Panc1 (cell line): ENCODE measurements at regions not wholly inside any gene's neighbourhood (a gene's known extent, or its start where the extent isn't known, plus 50 kb on each side); places are given as distances from the start of the nearest gene placed in this dataset.

Source experiments
- ATAC-seq: fragments of 200-7000 bp; cut with Tn5 transposase; 2 replicates; pipeline ENCODE4 v1.9.1; 2020; ENCODE audit warnings: mild to moderate bottlenecking, moderate library complexity
- BruUV-seq: library from RNA; stranded (reverse); fragments of 400-500 nt; replicated peaks from 2 replicates; lab custom pipeline; 2021; lab: Mats Ljungman, UMichigan
- CTCF ChIA-PET: fragments of 300-600 bp; sonication (Branson Sonifier 250); formaldehyde crosslinking; loops from one replicate; lab custom pipeline; 2022; ENCODE audit warnings: antibody characterized with exemption; lab: Charles Lee
- POLR2A ChIA-PET: fragments of 300-600 bp; sonication (Branson Sonifier 250); formaldehyde crosslinking; loops from one replicate; lab custom pipeline; 2022; ENCODE audit warnings: antibody characterized with exemption; lab: Charles Lee
- DNase-seq: peaks from one replicate; pipeline ENCODE4 v3.0.0-alpha.2; 2010; ENCODE audit warnings: low read depth, low spot score
- H3K27ac ChIP-seq: 2 replicates; pipeline ENCODE4 v1.5.1; 2011; ENCODE audit warnings: mild to moderate bottlenecking, low read length, inconsistent platforms
- H3K27me3 ChIP-seq: fragments of 200-500 bp; sonication (Bioruptor generic); 2 replicates; pipeline ENCODE4 v1.6.0; 2014; ENCODE audit warnings: low read length, inconsistent platforms; ENCODE audit not compliant: control insufficient read depth, insufficient read depth
- H3K36me3 ChIP-seq: fragments of 200-500 bp; sonication (Bioruptor generic); 2 replicates; pipeline ENCODE4 v1.5.1; 2014; ENCODE audit warnings: inconsistent platforms, mild to moderate bottlenecking, low read length, moderate library complexity; ENCODE audit not compliant: control insufficient read depth, insufficient read depth
- H3K4me1 ChIP-seq: 2 replicates; pipeline ENCODE4 v1.5.1; 2011; ENCODE audit warnings: inconsistent platforms, mild to moderate bottlenecking, low read length, moderate library complexity; ENCODE audit not compliant: control insufficient read depth, insufficient read depth
- H3K4me3 ChIP-seq, 2 experiments: 2 replicates each; pipeline ENCODE4 v1.5.1; 2011 to 2012; ENCODE audit warnings: low read depth in 2 of 2, low read length in 2 of 2, mild to moderate bottlenecking in 2 of 2, inconsistent platforms in 1 of 2, moderate library complexity in 1 of 2
- H3K9me3 ChIP-seq: fragments of 200-500 bp; sonication (Bioruptor generic); 2 replicates; pipeline ENCODE4 v1.5.1; 2014; ENCODE audit warnings: low read depth, mild to moderate bottlenecking, inconsistent platforms, low read length, moderate library complexity; ENCODE audit not compliant: control insufficient read depth, insufficient read depth
- CTCF ChIP-seq: fragments of 450-650 bp; IDR thresholded peaks from 2 replicates; pipeline ENCODE4 v1.5.1; 2017; ENCODE audit warnings: mild to moderate bottlenecking
- POLR2AphosphoS5 ChIP-seq: IDR thresholded peaks from 2 replicates; pipeline ENCODE4 v1.6.1; 2012; ENCODE audit warnings: mild to moderate bottlenecking, low read depth, low read length, moderate library complexity
- REST ChIP-seq, 2 experiments: IDR thresholded peaks; 2 replicates each; pipeline ENCODE4 v1.6.1; 2011 to 2012; ENCODE audit warnings: low read depth in 2 of 2, control low read depth in 1 of 2, low read length in 1 of 2, mild to moderate bottlenecking in 1 of 2, moderate library complexity in 1 of 2; ENCODE audit not compliant: insufficient read depth in 1 of 2
- SIN3A ChIP-seq: IDR thresholded peaks from 2 replicates; pipeline ENCODE4 v1.6.1; 2012; ENCODE audit warnings: low read depth, mild to moderate bottlenecking, low read length, moderate library complexity, borderline replicate concordance; ENCODE audit not compliant: insufficient read depth
- TCF7L2 ChIP-seq: IDR thresholded peaks from 2 replicates; pipeline ENCODE4 v1.6.1; 2011; ENCODE audit warnings: mild to moderate bottlenecking, low read depth, low read length, inconsistent platforms
- in situ Hi-C: cut with HindIII; loops from 2 replicates; pipeline ENCODE4 v1.10.0; 2016; ENCODE audit warnings: low sequenced_read_pairs, low pct_unique_long_range_greater_than_20kb
- intact Hi-C: fragments of 100-400 bp; cut with micrococcal nuclease; formaldehyde crosslinking; loops from one replicate; pipeline ENCODE4 v1.10.0; 2022; ENCODE audit not compliant: unreplicated experiment

DNA sequence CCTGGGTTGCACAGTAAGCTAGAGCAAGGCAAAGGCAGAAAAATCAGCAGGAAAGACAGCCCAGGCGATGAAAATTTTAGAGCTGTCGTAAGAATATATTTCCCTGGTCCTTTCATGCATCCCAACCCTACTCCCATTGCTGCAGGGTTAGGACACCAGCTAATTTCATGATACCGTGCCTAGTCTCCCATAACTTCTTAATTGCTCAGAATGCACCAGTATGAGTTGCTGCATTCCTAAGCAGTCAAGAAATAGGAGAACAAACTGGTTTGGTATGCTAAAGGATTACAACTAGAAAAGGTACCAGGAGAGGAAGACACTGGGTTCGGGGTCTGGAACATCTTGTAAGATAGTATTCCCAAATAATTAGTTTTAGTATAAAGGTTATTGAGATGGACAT lies 269.4 kb upstream of the NRXN1 start:
- Histone ChIP-seq H3K4me1 (no peaks in the 10 kb centered on the region), H3K4me3 (no peak overlapping the region), H3K36me3 (no peaks in the 10 kb centered on the region; the same call in 1 of the 2 replicates), H3K27ac (no peak overlapping the region), H3K9me3 (no peaks in the 10 kb centered on the region), H3K27me3 (no peaks in the 10 kb centered on the region)
- in situ Hi-C loops: no loop called here
- TF ChIP-seq POLR2AphosphoS5: no peak
- TF ChIP-seq CTCF: no peak
- TF ChIP-seq TCF7L2: no peak
- TF ChIP-seq REST (IDR thresholded peaks at IDR 0.05; ENCODE audit: insufficient read depth in 1 of 2, low read depth in 2 of 2, low read length in 1 of 2): no peak
- no peak for TF ChIP-seq SIN3A
- intact Hi-C loops: no loop called here
- ChIA-PET CTCF (no interaction called here), POLR2A (no interaction called here)
- no TSS peak for BruUV-seq
- no peak for ATAC-seq
- DNase-seq: no peak

DNA sequence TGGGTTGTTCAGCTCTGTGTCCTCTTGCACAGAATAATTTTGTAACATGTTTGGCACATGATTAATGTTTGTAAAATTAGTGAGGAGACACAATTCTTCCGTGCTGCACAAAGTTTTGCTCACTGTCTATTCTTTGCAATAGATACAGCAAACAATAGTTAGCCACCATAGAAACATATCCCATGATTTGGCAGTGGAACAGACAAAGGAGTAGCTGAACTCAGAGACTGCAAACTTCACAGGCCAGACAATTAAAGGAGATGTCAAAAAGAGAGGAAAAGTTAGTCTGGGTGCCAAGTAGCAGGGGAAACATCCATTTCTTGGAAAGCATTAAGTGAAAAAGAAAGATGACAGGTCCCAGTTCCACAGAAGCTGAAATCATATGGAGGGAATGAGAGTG lies 267.4 kb upstream of the NRXN1 start:
- BruUV-seq: no TSS peak
- DNase-seq: no peak
- Histone ChIP-seq H3K9me3 (no peaks in the 10 kb centered on the region), H3K36me3 (no peaks in the 10 kb centered on the region; the same call in 1 of the 2 replicates), H3K27ac (no peak overlapping the region), H3K4me1 (no peaks in the 10 kb centered on the region), H3K4me3 (no peak overlapping the region), H3K27me3 (no peaks in the 10 kb centered on the region)
- no peak for TF ChIP-seq TCF7L2
- ChIA-PET CTCF (no interaction called here), POLR2A (no interaction called here)
- ATAC-seq: no peak
- intact Hi-C loops: no loop called here
- in situ Hi-C loops: no loop called here

- in situ Hi-C loops (no loop called here), intact Hi-C loops (no loop called here)
- H3K4me1 ChIP-seq: no peaks in the 10 kb centered on the region
- DNase-seq (no peak), ATAC-seq (no peak)
- no peaks in the 10 kb centered on the region; the same call in 1 of the 2 replicates for H3K36me3 ChIP-seq
- CTCF ChIA-PET: no interaction called here
- POLR2A ChIA-PET: no interaction called here
- H3K9me3 ChIP-seq: no peaks in the 10 kb centered on the region
- TF ChIP-seq POLR2AphosphoS5 (no peak), SIN3A (no peak), CTCF (no peak), TCF7L2 (no peak), REST (IDR thresholded peaks at IDR 0.05; ENCODE audit: insufficient read depth in 1 of 2, low read depth in 2 of 2, low read length in 1 of 2) (no peak)
- no peaks in the 10 kb centered on the region for H3K27me3 ChIP-seq
- H3K27ac ChIP-seq: no peak overlapping the region
- no peak overlapping the region for H3K4me3 ChIP-seq
- no TSS peak for BruUV-seq
Measured at GRCh38 chr2:51297488-51297887, 265.6 kb upstream of the NRXN1 start.
